HL-60 (cell line): ENCODE measurements at regions not wholly inside any gene's neighbourhood (a gene's known extent, or its start where the extent isn't known, plus 50 kb on each side); places are given as distances from the start of the nearest gene placed in this dataset.

ENCODE experiments used
- DNase-seq, 2 experiments: peaks; one replicate each; pipeline ENCODE4 v3.0.0-alpha.2; 2010 to 2020; ENCODE audit warnings: low read depth in 1 of 2, low spot score in 1 of 2
- H3K27ac ChIP-seq: fragments of 250-450 bp; sonication (Bioruptor Pico); replicated peaks from 2 replicates; pipeline ENCODE4 v1.5.1; 2020; ENCODE audit warnings: mild to moderate bottlenecking, moderate library complexity
- H3K27me3 ChIP-seq: fragments of 250-450 bp; sonication (Bioruptor Pico); 2 replicates; pipeline ENCODE4 v1.5.1; 2021; ENCODE audit warnings: mild to moderate bottlenecking, moderate library complexity; ENCODE audit not compliant: insufficient read depth, poor library complexity, severe bottlenecking
- H3K4me3 ChIP-seq: replicated peaks from 2 replicates; pipeline ENCODE4 v1.5.1; 2011; ENCODE audit warnings: mild to moderate bottlenecking, control low read depth, low read length; ENCODE audit not compliant: insufficient read depth
- GABPA ChIP-seq: IDR thresholded peaks from 2 replicates; pipeline ENCODE4 v1.6.1; 2012; ENCODE audit warnings: low read depth
- POLR2AphosphoS5 ChIP-seq: IDR thresholded peaks from 2 replicates; pipeline ENCODE4 v1.6.1; 2012; ENCODE audit warnings: low read depth
- SPI1 ChIP-seq: IDR thresholded peaks from 2 replicates; pipeline ENCODE4 v1.6.1; 2012; ENCODE audit warnings: low read depth, mild to moderate bottlenecking, borderline replicate concordance
- TF ChIP-seq, protein P1 (sequence below): IDR thresholded peaks from 2 replicates; pipeline ENCODE4 v1.6.1; 2012; ENCODE audit warnings: low read depth; ENCODE audit not compliant: insufficient replicate concordance
- TF ChIP-seq, protein P2 (sequence below): IDR thresholded peaks from one replicate; pipeline ENCODE4 v1.5.1; 2011; ENCODE audit warnings: low read length, control low read depth, inconsistent platforms; ENCODE audit not compliant: insufficient read depth

DNA sequence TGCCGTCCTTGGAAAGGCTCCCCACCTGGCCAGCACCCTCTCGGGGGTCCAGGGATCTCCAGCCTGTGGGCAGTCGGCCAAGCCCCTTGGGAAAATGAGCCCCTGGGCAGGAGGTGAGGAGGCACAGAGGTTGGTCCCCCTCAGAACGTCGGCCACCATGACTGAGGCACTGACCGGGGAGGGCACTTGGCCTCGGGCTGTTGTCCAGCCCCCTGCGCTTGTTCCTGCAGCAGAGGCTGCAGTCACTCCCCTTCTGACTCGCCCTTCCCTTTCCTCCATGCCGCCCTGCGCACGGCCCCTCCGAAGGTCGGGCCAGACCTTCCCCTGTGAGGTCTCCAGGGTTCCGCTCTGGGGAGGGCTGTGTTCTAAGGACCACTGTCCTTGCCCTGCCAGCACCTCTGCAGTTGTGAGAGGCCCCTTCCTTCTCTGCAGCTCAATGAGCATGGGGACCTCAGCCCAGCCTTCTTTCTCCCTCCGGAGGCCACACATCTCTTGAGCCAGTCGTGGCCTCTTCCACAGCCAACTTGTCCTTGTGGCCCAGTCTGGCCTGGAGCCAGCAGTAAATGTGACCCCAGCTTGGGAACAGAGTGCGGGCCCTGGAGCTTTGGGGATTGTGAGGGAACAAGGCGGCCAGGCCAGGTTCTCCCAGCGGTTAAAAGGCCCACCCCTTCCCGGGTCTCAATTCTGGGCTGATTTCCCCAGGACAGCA is 195.5 kb downstream of the DLL1 start:
- Histone ChIP-seq H3K27me3 (no peaks in the 10 kb centered on the region), H3K27ac (no peak overlapping the region), H3K4me3 (no peak overlapping the region)
- no peak for DNase-seq
- TF ChIP-seq POLR2AphosphoS5 (no peak), GABPA (no peak), SPI1 (no peak)
- TF ChIP-seq, protein P1, sequence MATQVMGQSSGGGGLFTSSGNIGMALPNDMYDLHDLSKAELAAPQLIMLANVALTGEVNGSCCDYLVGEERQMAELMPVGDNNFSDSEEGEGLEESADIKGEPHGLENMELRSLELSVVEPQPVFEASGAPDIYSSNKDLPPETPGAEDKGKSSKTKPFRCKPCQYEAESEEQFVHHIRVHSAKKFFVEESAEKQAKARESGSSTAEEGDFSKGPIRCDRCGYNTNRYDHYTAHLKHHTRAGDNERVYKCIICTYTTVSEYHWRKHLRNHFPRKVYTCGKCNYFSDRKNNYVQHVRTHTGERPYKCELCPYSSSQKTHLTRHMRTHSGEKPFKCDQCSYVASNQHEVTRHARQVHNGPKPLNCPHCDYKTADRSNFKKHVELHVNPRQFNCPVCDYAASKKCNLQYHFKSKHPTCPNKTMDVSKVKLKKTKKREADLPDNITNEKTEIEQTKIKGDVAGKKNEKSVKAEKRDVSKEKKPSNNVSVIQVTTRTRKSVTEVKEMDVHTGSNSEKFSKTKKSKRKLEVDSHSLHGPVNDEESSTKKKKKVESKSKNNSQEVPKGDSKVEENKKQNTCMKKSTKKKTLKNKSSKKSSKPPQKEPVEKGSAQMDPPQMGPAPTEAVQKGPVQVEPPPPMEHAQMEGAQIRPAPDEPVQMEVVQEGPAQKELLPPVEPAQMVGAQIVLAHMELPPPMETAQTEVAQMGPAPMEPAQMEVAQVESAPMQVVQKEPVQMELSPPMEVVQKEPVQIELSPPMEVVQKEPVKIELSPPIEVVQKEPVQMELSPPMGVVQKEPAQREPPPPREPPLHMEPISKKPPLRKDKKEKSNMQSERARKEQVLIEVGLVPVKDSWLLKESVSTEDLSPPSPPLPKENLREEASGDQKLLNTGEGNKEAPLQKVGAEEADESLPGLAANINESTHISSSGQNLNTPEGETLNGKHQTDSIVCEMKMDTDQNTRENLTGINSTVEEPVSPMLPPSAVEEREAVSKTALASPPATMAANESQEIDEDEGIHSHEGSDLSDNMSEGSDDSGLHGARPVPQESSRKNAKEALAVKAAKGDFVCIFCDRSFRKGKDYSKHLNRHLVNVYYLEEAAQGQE, result no peak
- TF ChIP-seq, protein P2, sequence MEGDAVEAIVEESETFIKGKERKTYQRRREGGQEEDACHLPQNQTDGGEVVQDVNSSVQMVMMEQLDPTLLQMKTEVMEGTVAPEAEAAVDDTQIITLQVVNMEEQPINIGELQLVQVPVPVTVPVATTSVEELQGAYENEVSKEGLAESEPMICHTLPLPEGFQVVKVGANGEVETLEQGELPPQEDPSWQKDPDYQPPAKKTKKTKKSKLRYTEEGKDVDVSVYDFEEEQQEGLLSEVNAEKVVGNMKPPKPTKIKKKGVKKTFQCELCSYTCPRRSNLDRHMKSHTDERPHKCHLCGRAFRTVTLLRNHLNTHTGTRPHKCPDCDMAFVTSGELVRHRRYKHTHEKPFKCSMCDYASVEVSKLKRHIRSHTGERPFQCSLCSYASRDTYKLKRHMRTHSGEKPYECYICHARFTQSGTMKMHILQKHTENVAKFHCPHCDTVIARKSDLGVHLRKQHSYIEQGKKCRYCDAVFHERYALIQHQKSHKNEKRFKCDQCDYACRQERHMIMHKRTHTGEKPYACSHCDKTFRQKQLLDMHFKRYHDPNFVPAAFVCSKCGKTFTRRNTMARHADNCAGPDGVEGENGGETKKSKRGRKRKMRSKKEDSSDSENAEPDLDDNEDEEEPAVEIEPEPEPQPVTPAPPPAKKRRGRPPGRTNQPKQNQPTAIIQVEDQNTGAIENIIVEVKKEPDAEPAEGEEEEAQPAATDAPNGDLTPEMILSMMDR, result no peak

DNA sequence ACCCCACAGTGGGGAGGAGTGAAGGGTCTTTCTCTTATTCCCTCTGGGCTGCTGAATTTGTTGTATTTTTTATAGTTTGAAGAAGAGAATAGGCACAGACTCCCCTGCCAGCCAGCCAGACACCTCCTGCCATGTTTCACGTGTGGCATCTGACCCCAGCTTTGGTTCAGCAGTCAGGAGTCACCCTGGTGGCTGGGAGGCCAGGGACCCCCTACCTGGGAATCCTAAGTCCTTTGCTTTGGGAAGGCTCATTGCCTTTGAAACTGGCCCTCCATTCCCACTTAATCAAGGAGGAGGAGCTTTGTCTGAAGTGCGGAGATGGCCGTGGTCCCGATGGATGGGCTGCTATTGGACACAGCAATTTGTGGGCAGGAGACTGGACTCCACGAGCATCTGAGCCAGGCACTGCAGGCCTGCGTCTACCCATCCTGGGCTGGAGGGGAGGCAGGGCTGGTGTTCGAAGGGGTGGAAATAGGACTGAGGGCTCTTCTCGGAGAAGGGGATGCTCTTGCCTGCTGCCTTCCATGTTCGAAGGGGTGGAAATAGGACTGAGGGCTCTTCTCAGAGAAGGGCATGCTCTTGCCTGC is 196.1 kb downstream of the DLL1 start:
- Histone ChIP-seq H3K4me3 (no peak overlapping the region), H3K27ac (no peak overlapping the region), H3K27me3 (no peaks in the 10 kb centered on the region)
- no peak for DNase-seq
- no peak for TF ChIP-seq POLR2AphosphoS5

DNA sequence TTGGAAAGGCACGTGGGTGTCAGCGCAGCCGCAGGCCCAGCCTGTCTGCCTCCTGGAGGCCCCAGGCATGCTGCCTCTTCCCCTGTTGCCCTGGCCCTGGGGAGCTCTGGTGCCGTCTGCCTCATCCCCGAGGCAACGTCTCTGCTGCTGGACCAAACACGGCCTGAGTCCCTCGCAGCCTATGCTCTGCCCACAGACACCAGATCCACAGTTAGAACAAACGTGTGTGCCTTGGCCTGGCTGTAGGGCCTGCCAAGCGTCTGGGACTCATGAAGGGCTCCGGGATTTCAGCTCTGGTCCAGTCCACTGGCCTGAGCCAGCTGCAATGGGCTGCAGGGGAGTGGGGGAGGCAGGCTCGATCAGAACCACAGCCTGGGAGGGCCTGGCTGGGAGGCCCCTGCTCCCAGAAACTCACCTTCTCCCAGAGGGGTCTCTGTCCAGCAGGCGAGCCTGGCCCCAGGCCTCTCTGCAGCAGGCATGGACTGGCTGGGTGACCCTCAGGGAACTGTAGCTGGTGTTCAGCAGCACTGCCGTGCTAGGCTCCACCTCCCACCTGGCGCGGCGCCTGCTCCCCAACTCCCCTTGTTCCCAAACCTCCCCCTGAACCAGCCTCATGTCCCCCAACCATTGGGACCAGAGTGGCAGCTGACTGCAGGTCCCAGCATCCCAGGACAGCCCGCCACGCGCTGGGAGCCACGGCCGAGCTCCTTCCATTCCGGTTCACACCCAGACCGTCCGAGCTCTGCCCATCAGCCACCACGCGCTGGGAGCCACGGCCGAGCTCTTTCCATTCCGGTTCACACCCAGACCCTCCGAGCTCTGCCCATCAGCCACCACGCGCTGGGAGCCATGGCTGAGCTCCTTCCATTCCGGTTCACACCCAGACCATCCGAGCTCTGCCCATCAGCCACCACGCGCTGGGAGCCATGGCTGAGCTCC is 197.0 kb downstream of the DLL1 start:
- no peak for DNase-seq

More for the DNA sequence above, 197.0 kb downstream of the DLL1 start:
- no peaks in the 10 kb centered on the region for H3K27me3 ChIP-seq
- TF ChIP-seq, protein P2, result no peak
- TF ChIP-seq GABPA (no peak), SPI1 (no peak), POLR2AphosphoS5 (no peak)
- TF ChIP-seq, protein P1, result no peak
- H3K4me3 ChIP-seq, result no peak overlapping the region
- H3K27ac ChIP-seq, result no peak overlapping the region
